ENCODE measurements at regions not wholly inside any gene's neighbourhood (a gene's known extent, or its start where the extent isn't known, plus 50 kb on each side); places are given as distances from the start of the nearest gene placed in this dataset.

- TF ChIP-seq CTCF (IDR thresholded peaks at IDR 0.05; ENCODE audit: insufficient read depth, low read depth, low read length): no peak
- TF ChIP-seq EZH2 (IDR thresholded peaks at IDR 0.05; ENCODE audit: insufficient read depth, low read length): no peak
These were observed 63.0 kb upstream of the MB21D2 start for GRCh38 chr3:192980632-192981031.

Measured in astrocyte (in vitro differentiated cells and primary cell).